OCI-LY3 (cell line): ENCODE measurements at regions not wholly inside any gene's neighbourhood (a gene's known extent, or its start where the extent isn't known, plus 50 kb on each side); places are given as distances from the start of the nearest gene placed in this dataset.

ENCODE experiments used
- H2AFZ ChIP-seq: fragments of 200-600, 300-600 bp; shearing (Covaris generic); 2 replicates; pipeline ENCODE4 v1.6.0; 2014; ENCODE audit warnings: antibody characterized with exemption, low read depth, low read length
- H3K27ac ChIP-seq: fragments of 200-600, 300-600 bp; sonication (generic); 2 replicates; pipeline ENCODE4 v1.5.1; 2014; ENCODE audit warnings: mild to moderate bottlenecking, low read length, moderate library complexity, mixed read lengths
- H3K27me3 ChIP-seq: fragments of 200-600, 300-600 bp; sonication (generic); 2 replicates; pipeline ENCODE4 v1.6.1; 2014; ENCODE audit warnings: low read depth, low read length, mixed read lengths
- H3K36me3 ChIP-seq: fragments of 200-600, 300-600 bp; sonication (generic); replicated peaks from 2 replicates; pipeline ENCODE3; 2014; ENCODE audit warnings: low read depth, low read length, mixed read lengths
- H3K4me1 ChIP-seq: fragments of 300-600, 200-600 bp; sonication (generic); 2 replicates; pipeline ENCODE4 v1.6.1; 2014; ENCODE audit warnings: low read length, mixed read lengths
- H3K4me2 ChIP-seq: fragments of 200-600, 300-600 bp; sonication (generic); 2 replicates; pipeline ENCODE4 v1.6.1; 2014; ENCODE audit warnings: low read length, mixed read lengths
- H3K4me3 ChIP-seq: fragments of 300-600, 200-600 bp; sonication (generic); 2 replicates; pipeline ENCODE4 v1.5.1; 2014; ENCODE audit warnings: antibody characterized with exemption, mild to moderate bottlenecking, low read length, moderate library complexity
- H3K79me2 ChIP-seq: fragments of 300-600, 200-600 bp; shearing (Covaris generic); 2 replicates; pipeline ENCODE4 v1.6.1; 2014; ENCODE audit warnings: mild to moderate bottlenecking, low read length, mixed read lengths
- H3K9ac ChIP-seq: fragments of 300-600, 200-600 bp; shearing (Covaris generic); 2 replicates; pipeline ENCODE4 v1.6.0; 2014; ENCODE audit warnings: mild to moderate bottlenecking, low read length, moderate library complexity
- H3K9me3 ChIP-seq: fragments of 200-600, 300-600 bp; shearing (Covaris generic); 2 replicates; pipeline ENCODE4 v1.6.1; 2014; ENCODE audit warnings: low read length, mixed read lengths; ENCODE audit not compliant: insufficient read depth
- H4K20me1 ChIP-seq: fragments of 200-600, 300-600 bp; sonication (generic); 2 replicates; pipeline ENCODE4 v1.6.1; 2016; ENCODE audit warnings: low read length, mixed read lengths; ENCODE audit not compliant: insufficient read depth
- EZH2phosphoT487 ChIP-seq: fragments of 200-600 bp; shearing (Covaris generic); IDR thresholded peaks from 2 replicates; pipeline ENCODE4 v1.6.1; 2018; ENCODE audit warnings: antibody characterized with exemption, mixed run types, low read depth
- TF ChIP-seq, protein P1 (sequence below): fragments of 200-600, 300-600 bp; sonication (generic); IDR thresholded peaks from 2 replicates; pipeline ENCODE4 v1.5.1; 2014; ENCODE audit warnings: antibody characterized with exemption, low read length, low read depth

DNA sequence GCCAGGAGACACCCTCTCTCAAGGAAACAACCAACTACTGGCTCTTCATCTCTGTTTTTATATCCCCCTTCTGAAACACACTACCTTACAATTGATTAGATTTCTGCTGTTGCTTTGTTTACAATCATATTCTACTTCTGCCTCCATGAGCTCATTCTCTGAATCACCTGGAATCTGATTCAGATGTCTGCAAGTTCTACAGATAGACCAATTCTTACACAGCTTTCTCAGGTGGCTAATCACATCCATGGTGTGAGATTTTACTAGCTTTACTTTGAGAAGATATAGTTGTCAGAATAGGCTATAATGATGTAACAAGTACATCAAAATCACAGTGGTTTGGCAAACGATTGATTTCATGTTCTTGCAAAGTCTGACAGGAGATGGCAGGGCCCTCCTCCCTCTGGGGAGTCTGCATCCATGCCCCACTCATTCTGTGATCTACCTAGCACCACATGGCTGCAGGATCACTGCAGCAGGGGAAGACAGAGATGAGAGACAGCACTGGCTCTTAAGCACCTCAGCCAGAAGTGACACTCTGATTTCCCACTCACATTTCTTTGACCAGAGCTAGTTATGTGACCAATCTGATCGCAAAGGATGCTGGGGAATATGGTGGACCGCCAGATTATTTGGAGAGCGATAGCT is 243.7 kb downstream of the FOXO1 start:
- H3K4me2 ChIP-seq = no peak overlapping the region
- H3K4me3 ChIP-seq = no peak overlapping the region
- no peaks in the 10 kb centered on the region for H3K79me2 ChIP-seq
- H2AFZ ChIP-seq = no peak overlapping the region
- peaks cover 36% of the 10 kb centered on the region for H3K4me1 ChIP-seq
- no peak overlapping the region for H3K9ac ChIP-seq
- peaks cover 3% of the 10 kb centered on the region; the same call in 1 of the 2 replicates for H4K20me1 ChIP-seq
- TF ChIP-seq EZH2phosphoT487 = no peak
- TF ChIP-seq, protein P1, sequence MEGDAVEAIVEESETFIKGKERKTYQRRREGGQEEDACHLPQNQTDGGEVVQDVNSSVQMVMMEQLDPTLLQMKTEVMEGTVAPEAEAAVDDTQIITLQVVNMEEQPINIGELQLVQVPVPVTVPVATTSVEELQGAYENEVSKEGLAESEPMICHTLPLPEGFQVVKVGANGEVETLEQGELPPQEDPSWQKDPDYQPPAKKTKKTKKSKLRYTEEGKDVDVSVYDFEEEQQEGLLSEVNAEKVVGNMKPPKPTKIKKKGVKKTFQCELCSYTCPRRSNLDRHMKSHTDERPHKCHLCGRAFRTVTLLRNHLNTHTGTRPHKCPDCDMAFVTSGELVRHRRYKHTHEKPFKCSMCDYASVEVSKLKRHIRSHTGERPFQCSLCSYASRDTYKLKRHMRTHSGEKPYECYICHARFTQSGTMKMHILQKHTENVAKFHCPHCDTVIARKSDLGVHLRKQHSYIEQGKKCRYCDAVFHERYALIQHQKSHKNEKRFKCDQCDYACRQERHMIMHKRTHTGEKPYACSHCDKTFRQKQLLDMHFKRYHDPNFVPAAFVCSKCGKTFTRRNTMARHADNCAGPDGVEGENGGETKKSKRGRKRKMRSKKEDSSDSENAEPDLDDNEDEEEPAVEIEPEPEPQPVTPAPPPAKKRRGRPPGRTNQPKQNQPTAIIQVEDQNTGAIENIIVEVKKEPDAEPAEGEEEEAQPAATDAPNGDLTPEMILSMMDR = no peak
- H3K27me3 ChIP-seq = 0 out of 2 replicates have a peak, but pooled peaks cover 3% of the 10 kb centered on the region
- H3K9me3 ChIP-seq = no peaks in the 10 kb centered on the region; the same call in 1 of the 2 replicates
- H3K27ac ChIP-seq = no peak overlapping the region
- no peaks in the 10 kb centered on the region for H3K36me3 ChIP-seq

DNA sequence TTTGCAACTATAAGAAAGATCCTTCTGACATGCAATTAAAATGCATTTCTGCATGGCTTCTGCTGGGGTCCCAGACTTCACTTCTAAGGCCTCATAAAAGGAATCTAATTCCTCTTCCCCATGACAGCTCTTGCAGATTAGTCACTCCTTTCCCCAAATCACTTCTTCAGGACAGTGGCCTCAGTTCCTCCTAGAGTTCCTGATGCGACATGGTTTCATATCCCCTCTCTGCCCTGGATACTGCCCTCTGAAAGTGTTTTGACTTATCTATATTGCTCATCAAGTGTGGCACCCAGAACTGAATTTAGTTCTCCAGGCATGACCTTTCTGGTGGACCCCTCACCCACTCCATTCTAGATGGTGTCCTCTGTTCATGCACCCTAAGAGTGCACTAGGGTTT is 238.1 kb downstream of the FOXO1 start:
- TF ChIP-seq, protein P1 = no peak
- TF ChIP-seq EZH2phosphoT487 = no peak
- Histone ChIP-seq H3K4me3 (no peak overlapping the region), H3K27me3 (0 out of 2 replicates have a peak, but pooled peaks cover 3% of the 10 kb centered on the region), H3K4me2 (no peak overlapping the region), H3K9me3 (peaks cover 7% of the 10 kb centered on the region; the same call in 1 of the 2 replicates), H3K79me2 (no peaks in the 10 kb centered on the region), H3K9ac (no peak overlapping the region), H3K36me3 (no peaks in the 10 kb centered on the region), H3K27ac (no peak overlapping the region), H3K4me1 (peaks cover 35% of the 10 kb centered on the region), H2AFZ (no peak overlapping the region), H4K20me1 (no peaks in the 10 kb centered on the region)

DNA sequence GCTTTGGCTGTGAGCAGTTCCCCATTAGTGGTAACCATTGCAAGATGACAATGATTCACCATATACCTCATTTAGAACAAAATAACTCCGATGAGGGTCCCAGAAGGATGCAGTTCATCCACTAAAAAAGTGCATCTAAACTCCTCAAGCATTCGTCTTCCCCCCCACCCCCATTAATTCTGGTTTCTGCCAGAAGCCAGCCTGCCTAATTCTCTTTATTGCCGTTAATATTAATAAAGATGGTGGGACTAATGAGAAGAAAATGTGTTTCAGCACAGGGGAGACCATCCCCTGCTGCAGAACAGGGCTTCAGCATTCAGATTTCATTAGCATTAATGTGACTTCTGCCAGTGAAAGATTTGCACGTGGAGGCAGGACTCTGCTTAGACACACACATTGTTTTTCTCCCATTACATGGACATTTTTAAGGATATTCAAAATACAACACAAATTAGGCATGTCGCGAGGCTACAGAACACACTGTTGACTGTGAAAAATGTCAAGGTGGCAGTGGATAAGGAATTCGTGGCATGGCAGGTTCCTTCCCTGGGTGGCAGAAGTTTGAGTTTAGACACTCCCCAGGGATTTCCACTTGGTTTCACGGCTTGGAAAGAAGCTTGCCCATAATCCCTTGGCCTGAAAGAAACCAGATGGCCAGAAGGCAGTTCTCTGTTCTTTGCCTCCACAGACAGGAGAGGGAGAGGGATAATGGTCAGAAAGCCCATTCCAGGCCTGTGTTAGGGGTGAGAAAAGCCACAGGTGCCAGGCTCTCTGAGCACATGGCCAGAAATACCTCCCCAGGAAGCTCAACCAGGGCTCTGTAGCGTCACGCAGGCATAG is 236.5 kb downstream of the FOXO1 start:
- no peak overlapping the region for H3K4me2 ChIP-seq
- no peaks in the 10 kb centered on the region for H3K36me3 ChIP-seq
- no peaks in the 10 kb centered on the region for H4K20me1 ChIP-seq
- no peak overlapping the region for H3K4me3 ChIP-seq
- no peak overlapping the region for H3K27ac ChIP-seq
- no peaks in the 10 kb centered on the region for H3K27me3 ChIP-seq
- no peaks in the 10 kb centered on the region for H3K79me2 ChIP-seq
- H3K9ac ChIP-seq = no peak overlapping the region
- no peak overlapping the region for H2AFZ ChIP-seq
- no peak for TF ChIP-seq EZH2phosphoT487
- TF ChIP-seq, protein P1 = no peak
- H3K4me1 ChIP-seq = peaks cover 31% of the 10 kb centered on the region
- H3K9me3 ChIP-seq = peaks cover 7% of the 10 kb centered on the region; the same call in 1 of the 2 replicates
